D721Med (cell line): ENCODE measurements at regions not wholly inside any gene's neighbourhood (a gene's known extent, or its start where the extent isn't known, plus 50 kb on each side); places are given as distances from the start of the nearest gene placed in this dataset.
A peak's percentile ranks its signal among the peaks of the same experiment; 100 is the strongest.

ENCODE experiments used
- DNase-seq: peaks from one replicate; pipeline ENCODE4 v3.0.0; 2011; ENCODE audit warnings: low spot score; ENCODE audit not compliant: insufficient read length
- FAIRE-seq: peaks from 2 replicates; lab custom pipeline; 2011; peaks lifted over from hg19 to GRCh38; lab: Jason Lieb, UNC
- TF ChIP-seq, protein P1 (sequence below): IDR thresholded peaks from 2 replicates; pipeline ENCODE4 v1.5.1; 2012; ENCODE audit warnings: mild to moderate bottlenecking, control low read depth; ENCODE audit not compliant: insufficient read depth; ENCODE audit errors: missing control alignments

DNA sequence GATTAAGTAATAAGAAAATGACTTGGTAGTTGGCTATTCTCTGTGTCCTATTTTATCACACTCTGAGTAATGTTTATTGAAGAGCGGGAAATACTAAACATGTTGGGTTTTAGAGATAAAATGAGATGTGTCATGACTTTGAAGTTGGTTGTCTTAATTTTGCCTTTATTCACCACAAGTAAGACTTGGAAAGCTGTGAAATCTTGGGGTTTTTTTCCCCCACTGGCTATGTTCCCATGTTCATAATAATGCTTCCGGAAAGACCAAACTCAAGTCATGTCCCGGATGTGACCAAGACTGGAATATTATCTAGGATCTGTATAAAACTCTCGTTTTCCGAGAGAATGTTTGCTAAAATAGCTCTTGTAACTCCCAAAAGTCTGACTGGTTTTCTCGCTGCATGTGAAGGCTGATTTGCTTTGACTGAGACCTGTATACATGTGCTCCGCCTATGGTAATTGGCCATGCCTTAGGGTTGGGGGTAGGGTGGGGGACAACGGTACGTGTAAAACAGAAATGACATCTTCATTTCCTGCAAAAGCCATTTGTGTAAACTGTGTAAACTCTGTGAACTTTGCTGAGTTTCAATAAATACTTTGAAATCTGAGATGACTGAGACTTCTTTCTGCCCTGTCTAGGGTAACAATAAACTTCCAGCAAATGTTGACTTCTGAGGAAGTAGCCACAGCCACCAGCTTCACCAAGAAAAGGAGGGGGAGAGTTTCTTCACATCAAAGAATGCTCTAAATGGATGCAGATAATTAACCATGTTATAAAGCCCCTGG is 169.6 kb downstream of the ZNF365 start:
- DNase-seq (no peak), FAIRE-seq (no peak)

DNA sequence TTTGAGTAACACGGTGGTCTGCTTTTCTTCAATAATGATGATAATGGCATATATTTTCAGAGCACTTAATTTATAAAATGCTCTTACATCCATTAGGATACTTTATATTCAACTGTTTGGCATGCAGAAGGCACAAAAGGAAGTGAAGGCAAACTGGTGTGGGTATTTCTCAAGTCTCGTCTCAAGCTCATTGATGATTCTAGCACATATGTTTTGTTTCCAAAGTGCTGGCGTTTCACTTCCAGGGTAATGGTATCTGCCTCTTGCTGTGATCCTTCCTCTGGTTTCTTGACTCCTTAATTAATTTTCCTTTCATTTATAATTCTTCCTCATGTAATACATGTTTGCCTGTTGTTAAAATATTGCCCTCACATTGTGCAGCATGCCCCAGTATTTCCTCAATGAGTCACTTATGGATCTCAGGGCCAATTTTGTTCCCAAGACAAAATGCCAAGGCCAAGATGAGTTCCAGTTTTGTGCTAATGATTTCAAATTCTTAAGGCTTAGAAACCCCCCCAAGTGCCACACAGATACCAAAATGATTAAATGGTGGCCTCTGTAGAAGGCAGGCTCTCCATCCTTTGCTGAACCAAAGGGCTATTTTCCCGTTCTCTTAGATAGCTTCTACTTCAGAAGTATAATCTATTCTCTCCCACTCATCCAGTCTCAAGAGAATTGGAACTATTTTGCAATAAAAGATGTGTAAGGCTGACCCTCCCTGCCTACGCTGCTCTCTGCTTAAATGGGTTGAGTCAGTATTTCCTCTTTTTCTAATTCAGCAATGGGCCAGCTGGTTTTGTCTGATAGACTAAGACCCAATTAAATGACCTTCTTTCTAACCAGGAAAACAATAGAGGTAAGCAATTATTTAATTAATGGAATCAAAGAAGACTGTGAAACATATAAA is 171.2 kb downstream of the ZNF365 start:
- FAIRE-seq (no peak), DNase-seq (no peak)
- TF ChIP-seq, protein P1, sequence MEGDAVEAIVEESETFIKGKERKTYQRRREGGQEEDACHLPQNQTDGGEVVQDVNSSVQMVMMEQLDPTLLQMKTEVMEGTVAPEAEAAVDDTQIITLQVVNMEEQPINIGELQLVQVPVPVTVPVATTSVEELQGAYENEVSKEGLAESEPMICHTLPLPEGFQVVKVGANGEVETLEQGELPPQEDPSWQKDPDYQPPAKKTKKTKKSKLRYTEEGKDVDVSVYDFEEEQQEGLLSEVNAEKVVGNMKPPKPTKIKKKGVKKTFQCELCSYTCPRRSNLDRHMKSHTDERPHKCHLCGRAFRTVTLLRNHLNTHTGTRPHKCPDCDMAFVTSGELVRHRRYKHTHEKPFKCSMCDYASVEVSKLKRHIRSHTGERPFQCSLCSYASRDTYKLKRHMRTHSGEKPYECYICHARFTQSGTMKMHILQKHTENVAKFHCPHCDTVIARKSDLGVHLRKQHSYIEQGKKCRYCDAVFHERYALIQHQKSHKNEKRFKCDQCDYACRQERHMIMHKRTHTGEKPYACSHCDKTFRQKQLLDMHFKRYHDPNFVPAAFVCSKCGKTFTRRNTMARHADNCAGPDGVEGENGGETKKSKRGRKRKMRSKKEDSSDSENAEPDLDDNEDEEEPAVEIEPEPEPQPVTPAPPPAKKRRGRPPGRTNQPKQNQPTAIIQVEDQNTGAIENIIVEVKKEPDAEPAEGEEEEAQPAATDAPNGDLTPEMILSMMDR = no peak

More for the DNA sequence above, 169.6 kb downstream of the ZNF365 start:
- TF ChIP-seq, protein P1 = no peak

DNA sequence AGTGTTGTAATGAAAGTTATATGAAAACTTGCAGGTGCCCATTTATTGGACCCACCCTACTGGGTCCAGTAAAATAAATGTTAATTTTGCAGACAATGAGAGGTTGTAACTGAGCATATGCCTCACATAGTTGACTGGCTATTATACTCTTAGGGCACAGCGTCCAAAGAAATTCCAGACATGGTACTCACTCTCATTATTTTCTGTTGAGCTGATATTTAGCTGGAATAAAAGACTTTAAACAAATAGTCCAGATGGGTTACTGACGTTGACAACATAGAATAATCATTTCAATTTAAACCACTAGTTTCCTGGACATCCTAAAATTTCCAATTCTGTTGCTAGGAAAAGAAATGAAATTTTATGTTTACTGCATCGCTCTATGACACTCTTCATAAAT is 174.5 kb downstream of the ZNF365 start:
- no peak for FAIRE-seq

DNA sequence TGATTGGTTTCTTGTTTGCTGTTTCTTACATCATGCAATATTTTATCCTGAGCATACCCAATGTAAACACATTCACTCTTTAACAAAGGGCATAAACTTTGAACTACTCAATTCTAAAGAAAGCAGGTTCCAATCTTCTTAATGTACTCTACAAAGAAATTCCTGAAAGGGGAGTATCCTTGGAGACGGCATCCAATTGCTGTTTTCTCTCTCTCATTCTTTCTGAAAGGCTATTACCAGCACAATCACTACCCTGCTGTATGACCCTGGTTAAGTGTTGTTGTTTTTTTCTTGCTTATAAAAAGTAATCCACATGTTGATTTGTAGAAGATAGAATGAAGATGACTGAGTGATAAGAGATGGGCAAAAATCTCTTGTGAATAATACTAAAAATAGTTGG is 176.0 kb downstream of the ZNF365 start:
- DNase-seq = no peak
- TF ChIP-seq, protein P1 = no peak
- no peak for FAIRE-seq

More for the DNA sequence above, 174.5 kb downstream of the ZNF365 start:
- no peak for DNase-seq
- TF ChIP-seq, protein P1 = no peak

DNA sequence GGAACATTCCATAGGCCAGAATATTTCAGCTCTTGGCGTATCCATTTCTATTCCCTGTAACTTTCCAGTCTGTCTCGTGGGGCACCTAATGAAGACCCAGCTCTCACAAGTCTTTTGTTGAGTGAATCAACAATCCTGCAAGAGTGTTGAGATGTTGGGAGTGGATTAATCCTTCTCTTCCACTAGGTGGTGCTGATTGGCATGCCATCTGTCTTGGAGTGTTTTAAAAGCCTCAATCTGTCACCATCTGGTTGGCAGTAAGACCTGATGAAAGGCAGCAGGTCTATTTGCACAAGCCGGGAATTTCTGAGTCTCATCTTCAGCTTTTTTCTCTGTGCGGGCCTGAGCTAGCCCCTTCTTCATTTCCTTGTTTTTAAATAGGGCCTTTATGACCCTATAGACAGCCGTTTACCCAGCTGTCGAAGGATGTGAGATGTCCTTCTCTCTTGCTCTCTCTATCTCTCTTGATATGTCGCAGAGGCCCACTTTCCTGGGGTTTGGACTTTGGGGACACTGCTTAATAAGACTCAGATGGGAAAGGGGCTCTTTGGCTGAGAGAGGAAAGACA is 180.5 kb downstream of the ZNF365 start:
- FAIRE-seq (no peak), DNase-seq (no peak)
- TF ChIP-seq, protein P1 = peak; percentile 42

DNA sequence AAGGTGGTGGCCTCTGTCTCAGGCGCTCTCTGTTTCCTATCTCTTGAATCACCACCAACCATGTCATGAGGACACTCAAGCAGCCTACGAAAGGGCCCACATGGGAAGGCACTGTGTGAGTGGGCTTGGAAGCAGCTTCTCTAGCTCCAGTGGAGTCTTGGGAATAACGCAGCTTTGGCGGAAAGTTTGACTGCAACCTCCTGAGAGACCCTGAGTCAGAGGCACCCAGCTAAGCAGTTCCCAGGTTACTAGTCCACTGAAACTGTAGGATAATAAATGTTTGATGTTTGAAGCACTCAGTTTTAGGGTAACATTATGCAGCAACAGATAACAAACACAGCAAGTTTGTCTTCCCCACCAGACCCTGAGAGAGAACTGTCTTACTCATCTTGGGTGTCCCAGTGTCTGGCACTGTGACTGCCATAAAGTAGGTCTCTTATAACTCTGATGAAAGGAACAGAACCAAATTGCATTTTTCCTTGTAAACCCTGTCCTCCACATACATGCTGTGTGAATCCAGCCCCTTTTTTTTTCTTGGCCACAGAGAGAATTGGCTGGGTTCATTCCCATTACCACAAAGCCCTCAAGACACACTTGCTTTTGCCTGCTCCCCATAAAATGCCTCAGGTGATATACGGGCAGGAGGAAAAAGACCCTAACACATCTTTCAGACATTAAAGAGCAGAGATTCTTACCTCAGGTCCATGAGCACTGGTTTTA is 185.5 kb downstream of the ZNF365 start:
- FAIRE-seq (no peak), DNase-seq (no peak)
- TF ChIP-seq, protein P1 = no peak
